A549 (cell line): ENCODE measurements at regions not wholly inside any gene's neighbourhood (a gene's known extent, or its start where the extent isn't known, plus 50 kb on each side); places are given as distances from the start of the nearest gene placed in this dataset.

ENCODE experiments used
- ATAC-seq, 2 experiments: fragments of 200-7000 bp in 1 of 2; fragments of >200 bp in 1 of 2; cut with Nextera tagmentation in 1 of 2; cut with Tn5 transposase in 1 of 2; 3 replicates each; pipeline versions ENCODE4 v1.8.0 to v1.9.1; 2018 to 2020; ENCODE audit warnings: mild to moderate bottlenecking in 1 of 2, moderate library complexity in 1 of 2
- CTCF ChIA-PET: fragments of 300-600 bp; sonication (Branson Sonifier 250); formaldehyde crosslinking; extraction: SDS; loops from one replicate; lab custom pipeline; 2021; ENCODE audit warnings: antibody characterized with exemption, inconsistent platforms; lab: Yijun Ruan, JAX
- POLR2A ChIA-PET: fragments of 350-600 bp; formaldehyde crosslinking; extraction: SDS; loops from one replicate; lab custom pipeline; 2021; ENCODE audit warnings: antibody characterized with exemption, inconsistent platforms; lab: Yijun Ruan, JAX
- DNase-seq, 2 experiments: peaks; one replicate each; pipeline versions ENCODE4 v3.0.0 to v3.0.0-alpha.2; 2011 to 2016; ENCODE audit warnings: low read depth in 1 of 2, low spot score in 1 of 2
- FAIRE-seq: peaks from 2 replicates; lab custom pipeline; 2011; peaks lifted over from hg19 to GRCh38; lab: Jason Lieb, UNC
- H3K27ac ChIP-seq, 2 experiments: fragments of >200 bp; sonication (Bioruptor Twin); formaldehyde crosslinking; 3 replicates each; pipeline ENCODE4 v1.5.1; 2016 to 2017
- H3K4me1 ChIP-seq: fragments of >200 bp; sonication (Bioruptor Twin); formaldehyde crosslinking; 3 replicates; pipeline ENCODE4 v1.6.1; 2016
- H3K4me2 ChIP-seq: fragments of >200 bp; sonication (Bioruptor Twin); formaldehyde crosslinking; 3 replicates; pipeline ENCODE4 v1.6.1; 2016
- H3K4me3 ChIP-seq: fragments of >200 bp; sonication (Bioruptor Twin); formaldehyde crosslinking; 3 replicates; pipeline ENCODE4 v1.5.1; 2016
- H3K9me3 ChIP-seq: fragments of >200 bp; sonication (Bioruptor Twin); formaldehyde crosslinking; 3 replicates; pipeline ENCODE4 v1.6.1; 2016
- BHLHE40 ChIP-seq: IDR thresholded peaks from 2 replicates; pipeline ENCODE4 v1.6.1; 2012; ENCODE audit warnings: low read depth, low read length, inconsistent platforms
- CBX2 ChIP-seq: fragments of 200-600 bp; sonication (generic); IDR thresholded peaks from 2 replicates; pipeline ENCODE4 v1.6.1; 2016; ENCODE audit warnings: low read depth, mild to moderate bottlenecking, borderline replicate concordance
- CEBPB ChIP-seq, 2 experiments: fragments of >200 bp in 1 of 2; sonication (Bioruptor Twin) in 1 of 2; formaldehyde crosslinking in 1 of 2; IDR thresholded peaks; 2 replicates each; pipeline ENCODE4 v1.6.1; 2012 to 2016
- CHD2 ChIP-seq: fragments of 150-350 bp; IDR thresholded peaks from 2 replicates; pipeline ENCODE4 v1.6.1; 2014; ENCODE audit warnings: low read length; ENCODE audit not compliant: partially characterized antibody
- CHD4 ChIP-seq: fragments of 200-600 bp; sonication (generic); IDR thresholded peaks from 2 replicates; pipeline ENCODE4 v1.6.1; 2016; ENCODE audit warnings: antibody characterized with exemption, mild to moderate bottlenecking, borderline replicate concordance
- EP300 ChIP-seq, 2 experiments: fragments of >200 bp; sonication (Bioruptor Twin); formaldehyde crosslinking; IDR thresholded peaks; 2 replicates in 1 of 2; 3 replicates in 1 of 2; pipeline ENCODE4 v1.6.1; 2016 to 2017
- FOSL2 ChIP-seq, 2 experiments: fragments of 450-650 bp in 1 of 2; fragments of >200 bp in 1 of 2; sonication (Bioruptor Twin) in 1 of 2; formaldehyde crosslinking; IDR thresholded peaks; 2 replicates each; pipeline versions ENCODE4 v1.5.0 to v1.6.1; 2016 to 2020; ENCODE audit warnings: mild to moderate bottlenecking in 1 of 2, moderate library complexity in 1 of 2
- FOXS1 ChIP-seq: fragments of 250-450 bp; sonication (Bioruptor Pico); IDR thresholded peaks from 2 replicates; pipeline ENCODE4 v1.5.0; 2020; ENCODE audit warnings: mild to moderate bottlenecking, moderate library complexity
- HDAC2 ChIP-seq: fragments of 200-600 bp; sonication (generic); IDR thresholded peaks from 2 replicates; pipeline ENCODE4 v1.6.1; 2016
- HEYL ChIP-seq: fragments of 250-450 bp; sonication (Bioruptor Pico); IDR thresholded peaks from 2 replicates; pipeline ENCODE4 v1.8.0; 2021; ENCODE audit warnings: mild to moderate bottlenecking, moderate library complexity
- HMGXB4 ChIP-seq: fragments of 250-450 bp; sonication (Bioruptor Pico); IDR thresholded peaks from 2 replicates; pipeline ENCODE4 v1.5.0; 2021; ENCODE audit warnings: mild to moderate bottlenecking, moderate library complexity, borderline replicate concordance
- HOXA7 ChIP-seq: fragments of 250-450 bp; sonication (Bioruptor Pico); IDR thresholded peaks from 2 replicates; pipeline ENCODE4 v1.5.0; 2020; ENCODE audit warnings: mild to moderate bottlenecking, moderate library complexity
- HOXB5 ChIP-seq: fragments of 250-450 bp; sonication (Bioruptor Pico); IDR thresholded peaks from 2 replicates; pipeline ENCODE4 v1.5.0; 2020; ENCODE audit warnings: mild to moderate bottlenecking, moderate library complexity
- JUN ChIP-seq, 2 experiments: fragments of >200 bp; sonication (Bioruptor Twin); formaldehyde crosslinking; IDR thresholded peaks; 2 replicates in 1 of 2; 3 replicates in 1 of 2; pipeline ENCODE4 v1.6.1; 2016 to 2017
- NFE2L2 ChIP-seq: fragments of 150-350 bp; conservative IDR thresholded peaks from 2 replicates; pipeline ENCODE4 v1.6.1; 2014; ENCODE audit warnings: low read length
- NPAS2 ChIP-seq: fragments of 250-450 bp; sonication (Bioruptor Pico); IDR thresholded peaks from 2 replicates; pipeline ENCODE4 v1.8.0; 2022; ENCODE audit warnings: mild to moderate bottlenecking, moderate library complexity, borderline replicate concordance
- POLR2AphosphoS2 ChIP-seq: conservative IDR thresholded peaks from 2 replicates; pipeline ENCODE4 v1.6.1; 2012; ENCODE audit warnings: low read length, improper control_type of control experiment, inconsistent platforms
- RARB ChIP-seq: fragments of 250-450 bp; sonication (Bioruptor Pico); IDR thresholded peaks from 2 replicates; pipeline ENCODE4 v1.8.0; 2021; ENCODE audit warnings: mild to moderate bottlenecking, moderate library complexity
- RCOR1 ChIP-seq: fragments of 150-350 bp; IDR thresholded peaks from 2 replicates; pipeline ENCODE4 v1.6.1; 2014; ENCODE audit warnings: antibody characterized with exemption, low read length, low read depth
- SMC3 ChIP-seq: fragments of >200 bp; sonication (Bioruptor Twin); formaldehyde crosslinking; IDR thresholded peaks from 3 replicates; pipeline ENCODE4 v1.6.1; 2018; ENCODE audit warnings: inconsistent platforms
- ZFP36 ChIP-seq: fragments of 450-650 bp; IDR thresholded peaks from 2 replicates; pipeline ENCODE4 v1.6.1; 2014; ENCODE audit warnings: borderline replicate concordance; ENCODE audit not compliant: partially characterized antibody
- WGBS: methylation state at CpG from one replicate; pipeline ENCODE4 v1.1.6; 2017; ENCODE audit errors: missing lambda C conversion rate; 5-methylcytosine and 5-hydroxymethylcytosine counted together
- TF ChIP-seq, protein P1 (sequence below): fragments of 200-600 bp; sonication (generic); IDR thresholded peaks from 2 replicates; pipeline ENCODE4 v1.6.1; 2016; ENCODE audit warnings: antibody characterized with exemption, mild to moderate bottlenecking, moderate library complexity
- TF ChIP-seq, protein P2 (sequence below): IDR thresholded peaks from 2 replicates; pipeline ENCODE4 v1.6.1; 2012
- TF ChIP-seq, protein P3 (sequence below): fragments of 250-450 bp; sonication (Bioruptor Pico); IDR thresholded peaks from 2 replicates; pipeline ENCODE4 v1.5.0; 2020; ENCODE audit warnings: low read depth, mild to moderate bottlenecking, moderate library complexity

- CTCF ChIA-PET, result no interaction called here
- 0% methylated on average over 2 of the region's 2 CpGs for WGBS
- no peak overlapping the region for H3K27ac ChIP-seq
- no peaks in the 10 kb centered on the region for H3K4me1 ChIP-seq
- DNase-seq (no peak), FAIRE-seq (no peak)
- no peak for TF ChIP-seq CBX2
- TF ChIP-seq EP300 (IDR thresholded peaks at IDR 0.05), result no peak
- no peak for TF ChIP-seq HEYL
- TF ChIP-seq NFE2L2, result no peak
- TF ChIP-seq CHD2, result no peak
- TF ChIP-seq RARB, result no peak
- no peak for TF ChIP-seq HOXB5
- TF ChIP-seq JUN (IDR thresholded peaks at IDR 0.05), result no peak
- TF ChIP-seq BHLHE40, result no peak
- no peak for TF ChIP-seq RCOR1
- no peak for TF ChIP-seq NPAS2 (CRISPR knock-in tag)
- TF ChIP-seq ZFP36, result no peak
- no peak for TF ChIP-seq HDAC2
- TF ChIP-seq, protein P1, sequence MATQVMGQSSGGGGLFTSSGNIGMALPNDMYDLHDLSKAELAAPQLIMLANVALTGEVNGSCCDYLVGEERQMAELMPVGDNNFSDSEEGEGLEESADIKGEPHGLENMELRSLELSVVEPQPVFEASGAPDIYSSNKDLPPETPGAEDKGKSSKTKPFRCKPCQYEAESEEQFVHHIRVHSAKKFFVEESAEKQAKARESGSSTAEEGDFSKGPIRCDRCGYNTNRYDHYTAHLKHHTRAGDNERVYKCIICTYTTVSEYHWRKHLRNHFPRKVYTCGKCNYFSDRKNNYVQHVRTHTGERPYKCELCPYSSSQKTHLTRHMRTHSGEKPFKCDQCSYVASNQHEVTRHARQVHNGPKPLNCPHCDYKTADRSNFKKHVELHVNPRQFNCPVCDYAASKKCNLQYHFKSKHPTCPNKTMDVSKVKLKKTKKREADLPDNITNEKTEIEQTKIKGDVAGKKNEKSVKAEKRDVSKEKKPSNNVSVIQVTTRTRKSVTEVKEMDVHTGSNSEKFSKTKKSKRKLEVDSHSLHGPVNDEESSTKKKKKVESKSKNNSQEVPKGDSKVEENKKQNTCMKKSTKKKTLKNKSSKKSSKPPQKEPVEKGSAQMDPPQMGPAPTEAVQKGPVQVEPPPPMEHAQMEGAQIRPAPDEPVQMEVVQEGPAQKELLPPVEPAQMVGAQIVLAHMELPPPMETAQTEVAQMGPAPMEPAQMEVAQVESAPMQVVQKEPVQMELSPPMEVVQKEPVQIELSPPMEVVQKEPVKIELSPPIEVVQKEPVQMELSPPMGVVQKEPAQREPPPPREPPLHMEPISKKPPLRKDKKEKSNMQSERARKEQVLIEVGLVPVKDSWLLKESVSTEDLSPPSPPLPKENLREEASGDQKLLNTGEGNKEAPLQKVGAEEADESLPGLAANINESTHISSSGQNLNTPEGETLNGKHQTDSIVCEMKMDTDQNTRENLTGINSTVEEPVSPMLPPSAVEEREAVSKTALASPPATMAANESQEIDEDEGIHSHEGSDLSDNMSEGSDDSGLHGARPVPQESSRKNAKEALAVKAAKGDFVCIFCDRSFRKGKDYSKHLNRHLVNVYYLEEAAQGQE, result no peak
- TF ChIP-seq POLR2AphosphoS2, result no peak
- TF ChIP-seq, protein P2, sequence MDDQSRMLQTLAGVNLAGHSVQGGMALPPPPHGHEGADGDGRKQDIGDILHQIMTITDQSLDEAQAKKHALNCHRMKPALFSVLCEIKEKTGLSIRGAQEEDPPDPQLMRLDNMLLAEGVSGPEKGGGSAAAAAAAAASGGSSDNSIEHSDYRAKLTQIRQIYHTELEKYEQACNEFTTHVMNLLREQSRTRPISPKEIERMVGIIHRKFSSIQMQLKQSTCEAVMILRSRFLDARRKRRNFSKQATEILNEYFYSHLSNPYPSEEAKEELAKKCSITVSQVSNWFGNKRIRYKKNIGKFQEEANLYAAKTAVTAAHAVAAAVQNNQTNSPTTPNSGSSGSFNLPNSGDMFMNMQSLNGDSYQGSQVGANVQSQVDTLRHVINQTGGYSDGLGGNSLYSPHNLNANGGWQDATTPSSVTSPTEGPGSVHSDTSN, result no peak
- TF ChIP-seq FOSL2 (IDR thresholded peaks at IDR 0.05), result no peak
- TF ChIP-seq FOSL2 (CRISPR knock-in tag; IDR thresholded peaks at IDR 0.05), result no peak
- TF ChIP-seq, all 56 proteins: peak for 0
- H3K4me3 ChIP-seq, result no peak overlapping the region
- H3K9me3 ChIP-seq, result no peaks in the 10 kb centered on the region
- POLR2A ChIA-PET, result no interaction called here
- H3K4me2 ChIP-seq, result no peak overlapping the region
- ATAC-seq, result no peak
Measured at GRCh38 chr14:86892152-86892956, 1100.6 kb downstream of the GALC start.

- WGBS, result 5% methylated on average over 4 of the region's 4 CpGs
- TF ChIP-seq, protein P2, result no peak
- no peak for TF ChIP-seq CHD4
- no peak for TF ChIP-seq HDAC2
- no peak for TF ChIP-seq CBX2
- TF ChIP-seq, protein P3, sequence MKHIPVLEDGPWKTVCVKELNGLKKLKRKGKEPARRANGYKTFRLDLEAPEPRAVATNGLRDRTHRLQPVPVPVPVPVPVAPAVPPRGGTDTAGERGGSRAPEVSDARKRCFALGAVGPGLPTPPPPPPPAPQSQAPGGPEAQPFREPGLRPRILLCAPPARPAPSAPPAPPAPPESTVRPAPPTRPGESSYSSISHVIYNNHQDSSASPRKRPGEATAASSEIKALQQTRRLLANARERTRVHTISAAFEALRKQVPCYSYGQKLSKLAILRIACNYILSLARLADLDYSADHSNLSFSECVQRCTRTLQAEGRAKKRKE (CRISPR knock-in tag), result no peak
- TF ChIP-seq, protein P1, result no peak
- no peak for TF ChIP-seq HOXA7 (CRISPR knock-in tag)
- TF ChIP-seq FOXS1, result no peak
- TF ChIP-seq RCOR1, result no peak
- TF ChIP-seq CEBPB (IDR thresholded peaks at IDR 0.05), result no peak
- TF ChIP-seq HMGXB4 (CRISPR knock-in tag), result no peak
- no peak for TF ChIP-seq SMC3
Measured at GRCh38 chr14:86885280-86885679, 1107.7 kb downstream of the GALC start.

More at GRCh38 chr14:86885280-86885679, 1107.7 kb downstream of the GALC start:
- ChIA-PET CTCF (no interaction called here), POLR2A (no interaction called here)
- Histone ChIP-seq H3K27ac (no peak overlapping the region), H3K4me3 (no peak overlapping the region), H3K4me1 (no peaks in the 10 kb centered on the region), H3K9me3 (no peaks in the 10 kb centered on the region; the same call in 2 of the 3 replicates), H3K4me2 (no peak overlapping the region)
- FAIRE-seq, result no peak
- no peak for DNase-seq
- no peak for ATAC-seq
